Right lobe of liver (tissue), 4 donors: ENCODE measurements at regions not wholly inside any gene's neighbourhood (a gene's known extent, or its start where the extent isn't known, plus 50 kb on each side); places are given as distances from the start of the nearest gene placed in this dataset.

Experiments used
- CTCF ChIP-seq, 4 donors: fragments of 200-600 bp in 3 of 4; fragments of 450-650 bp in 1 of 4; IDR thresholded peaks; one replicate each; pipeline versions ENCODE4 v1.5.1 to v1.8.0; 2016 to 2022; ENCODE audit warnings: antibody characterized with exemption in 4 of 4, mild to moderate bottlenecking in 2 of 4
- POLR2A ChIP-seq: fragments of 450-650 bp; IDR thresholded peaks from one replicate; pipeline ENCODE4 v1.6.1; 2017; ENCODE audit warnings: antibody characterized with exemption, mild to moderate bottlenecking
- donor health status: DM: no; HTN: no; CAD: no.
- donor health status: DM: no; HTN: no; CAD: no.
- donor health status: DM: no; HTN: yes; CAD: no.

- TF ChIP-seq CTCF (IDR thresholded peaks at IDR 0.05) (no peak), POLR2A (no peak)
Observed at GRCh38 chr13:23018143-23018542, 162.6 kb upstream of the SGCG start.
